Hepatocyte (in vitro differentiated cells): ENCODE measurements at regions not wholly inside any gene's neighbourhood (a gene's known extent, or its start where the extent isn't known, plus 50 kb on each side); places are given as distances from the start of the nearest gene placed in this dataset.

ENCODE experiments used
- CTCF ChIP-seq: fragments of 200-600 bp; sonication (generic); IDR thresholded peaks from 2 replicates; pipeline ENCODE4 v1.5.1; 2016; ENCODE audit warnings: antibody characterized with exemption, mild to moderate bottlenecking; ENCODE audit not compliant: poor library complexity
- EZH2phosphoT487 ChIP-seq: fragments of 200-600 bp; sonication (generic); IDR thresholded peaks from one replicate; pipeline ENCODE4 v1.6.1; 2018; ENCODE audit warnings: antibody characterized with exemption, mild to moderate bottlenecking, low read depth, moderate library complexity; ENCODE audit not compliant: unreplicated experiment, severe bottlenecking

GRCh38 chr11:116418388-116419041 is 354.3 kb downstream of the BUD13 start:
- TF ChIP-seq CTCF (no peak), EZH2phosphoT487 (no peak)
